ENCODE measurements at regions not wholly inside any gene's neighbourhood (a gene's known extent, or its start where the extent isn't known, plus 50 kb on each side); places are given as distances from the start of the nearest gene placed in this dataset.

DNA sequence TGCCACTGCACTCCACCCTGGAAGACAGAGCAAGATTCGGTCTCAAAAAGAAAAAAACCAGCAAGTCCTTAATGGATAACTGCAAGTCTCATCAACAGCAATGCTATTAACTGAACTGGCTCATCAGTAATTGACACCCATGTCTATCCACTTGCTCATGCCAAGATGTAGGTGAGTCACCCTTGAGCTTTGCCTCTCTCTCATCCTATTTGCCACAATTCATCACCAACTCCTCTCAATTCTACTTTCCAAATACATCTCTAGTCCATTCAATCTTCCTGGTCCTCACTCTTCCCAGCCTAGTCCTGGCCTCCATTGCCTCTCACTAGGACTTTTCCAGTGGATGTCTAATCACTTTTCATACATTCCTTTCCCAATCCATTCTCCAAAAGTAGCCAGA is 103.7 kb upstream of the PRMT6 start (continued):
- TF ChIP-seq, protein P1, sequence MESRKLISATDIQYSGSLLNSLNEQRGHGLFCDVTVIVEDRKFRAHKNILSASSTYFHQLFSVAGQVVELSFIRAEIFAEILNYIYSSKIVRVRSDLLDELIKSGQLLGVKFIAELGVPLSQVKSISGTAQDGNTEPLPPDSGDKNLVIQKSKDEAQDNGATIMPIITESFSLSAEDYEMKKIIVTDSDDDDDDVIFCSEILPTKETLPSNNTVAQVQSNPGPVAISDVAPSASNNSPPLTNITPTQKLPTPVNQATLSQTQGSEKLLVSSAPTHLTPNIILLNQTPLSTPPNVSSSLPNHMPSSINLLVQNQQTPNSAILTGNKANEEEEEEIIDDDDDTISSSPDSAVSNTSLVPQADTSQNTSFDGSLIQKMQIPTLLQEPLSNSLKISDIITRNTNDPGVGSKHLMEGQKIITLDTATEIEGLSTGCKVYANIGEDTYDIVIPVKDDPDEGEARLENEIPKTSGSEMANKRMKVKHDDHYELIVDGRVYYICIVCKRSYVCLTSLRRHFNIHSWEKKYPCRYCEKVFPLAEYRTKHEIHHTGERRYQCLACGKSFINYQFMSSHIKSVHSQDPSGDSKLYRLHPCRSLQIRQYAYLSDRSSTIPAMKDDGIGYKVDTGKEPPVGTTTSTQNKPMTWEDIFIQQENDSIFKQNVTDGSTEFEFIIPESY (IDR thresholded peaks at IDR 0.05): no peak
- TF ChIP-seq, protein P2, sequence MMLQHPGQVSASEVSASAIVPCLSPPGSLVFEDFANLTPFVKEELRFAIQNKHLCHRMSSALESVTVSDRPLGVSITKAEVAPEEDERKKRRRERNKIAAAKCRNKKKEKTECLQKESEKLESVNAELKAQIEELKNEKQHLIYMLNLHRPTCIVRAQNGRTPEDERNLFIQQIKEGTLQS (IDR thresholded peaks at IDR 0.05): no peak

DNA sequence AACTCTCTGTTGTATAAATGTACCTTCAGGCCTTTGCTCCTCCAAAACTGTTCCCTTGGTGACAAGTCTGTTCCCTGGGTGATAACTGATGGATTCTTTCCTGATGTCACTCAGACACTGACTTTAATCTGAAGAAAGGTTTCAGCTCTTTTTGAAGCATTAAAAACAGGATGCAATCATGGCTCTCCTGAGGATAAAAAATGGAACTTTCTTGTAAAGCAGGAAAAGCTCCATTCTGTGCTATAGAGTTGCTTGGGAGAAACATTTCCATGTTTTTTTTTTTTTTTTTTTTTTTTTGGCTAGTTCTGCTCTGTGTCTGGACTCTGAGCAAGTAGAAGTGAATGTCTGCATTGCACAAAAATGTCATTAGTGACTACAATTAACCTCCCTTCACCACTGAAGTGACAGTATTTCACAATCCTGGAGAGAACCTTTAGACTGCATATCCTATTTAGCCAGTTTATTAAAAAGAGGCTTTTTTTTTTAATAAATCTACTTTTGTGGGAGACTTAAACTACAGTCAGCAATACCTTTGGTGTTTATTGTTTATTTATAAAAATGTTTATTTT is 101.7 kb upstream of the PRMT6 start:
- DNase-seq (ENCODE audit: low spot score): no peak
- TF ChIP-seq HNF4A (conservative IDR thresholded peaks at IDR 0.05) (no peak), RXRA (IDR thresholded peaks at IDR 0.05) (no peak), EGR1 (IDR thresholded peaks at IDR 0.05; ENCODE audit: low read depth in 2 of 2) (no peak), SP1 (IDR thresholded peaks at IDR 0.05) (no peak), FOXA2 (IDR thresholded peaks at IDR 0.05) (no peak), YY1 (IDR thresholded peaks at IDR 0.05) (no peak), HNF4G (IDR thresholded peaks at IDR 0.05) (no peak), JUND (IDR thresholded peaks at IDR 0.05) (no peak), RAD21 (IDR thresholded peaks at IDR 0.05) (no peak), GABPA (IDR thresholded peaks at IDR 0.05 in 1 of 2, conservative IDR thresholded peaks at IDR 0.05 in 1 of 2) (no peak), TAF1 (conservative IDR thresholded peaks at IDR 0.05) (no peak)
- TF ChIP-seq, protein P3, sequence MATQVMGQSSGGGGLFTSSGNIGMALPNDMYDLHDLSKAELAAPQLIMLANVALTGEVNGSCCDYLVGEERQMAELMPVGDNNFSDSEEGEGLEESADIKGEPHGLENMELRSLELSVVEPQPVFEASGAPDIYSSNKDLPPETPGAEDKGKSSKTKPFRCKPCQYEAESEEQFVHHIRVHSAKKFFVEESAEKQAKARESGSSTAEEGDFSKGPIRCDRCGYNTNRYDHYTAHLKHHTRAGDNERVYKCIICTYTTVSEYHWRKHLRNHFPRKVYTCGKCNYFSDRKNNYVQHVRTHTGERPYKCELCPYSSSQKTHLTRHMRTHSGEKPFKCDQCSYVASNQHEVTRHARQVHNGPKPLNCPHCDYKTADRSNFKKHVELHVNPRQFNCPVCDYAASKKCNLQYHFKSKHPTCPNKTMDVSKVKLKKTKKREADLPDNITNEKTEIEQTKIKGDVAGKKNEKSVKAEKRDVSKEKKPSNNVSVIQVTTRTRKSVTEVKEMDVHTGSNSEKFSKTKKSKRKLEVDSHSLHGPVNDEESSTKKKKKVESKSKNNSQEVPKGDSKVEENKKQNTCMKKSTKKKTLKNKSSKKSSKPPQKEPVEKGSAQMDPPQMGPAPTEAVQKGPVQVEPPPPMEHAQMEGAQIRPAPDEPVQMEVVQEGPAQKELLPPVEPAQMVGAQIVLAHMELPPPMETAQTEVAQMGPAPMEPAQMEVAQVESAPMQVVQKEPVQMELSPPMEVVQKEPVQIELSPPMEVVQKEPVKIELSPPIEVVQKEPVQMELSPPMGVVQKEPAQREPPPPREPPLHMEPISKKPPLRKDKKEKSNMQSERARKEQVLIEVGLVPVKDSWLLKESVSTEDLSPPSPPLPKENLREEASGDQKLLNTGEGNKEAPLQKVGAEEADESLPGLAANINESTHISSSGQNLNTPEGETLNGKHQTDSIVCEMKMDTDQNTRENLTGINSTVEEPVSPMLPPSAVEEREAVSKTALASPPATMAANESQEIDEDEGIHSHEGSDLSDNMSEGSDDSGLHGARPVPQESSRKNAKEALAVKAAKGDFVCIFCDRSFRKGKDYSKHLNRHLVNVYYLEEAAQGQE (IDR thresholded peaks at IDR 0.05): no peak
- TF ChIP-seq, protein P1 (IDR thresholded peaks at IDR 0.05): no peak
- TF ChIP-seq, protein P4, sequence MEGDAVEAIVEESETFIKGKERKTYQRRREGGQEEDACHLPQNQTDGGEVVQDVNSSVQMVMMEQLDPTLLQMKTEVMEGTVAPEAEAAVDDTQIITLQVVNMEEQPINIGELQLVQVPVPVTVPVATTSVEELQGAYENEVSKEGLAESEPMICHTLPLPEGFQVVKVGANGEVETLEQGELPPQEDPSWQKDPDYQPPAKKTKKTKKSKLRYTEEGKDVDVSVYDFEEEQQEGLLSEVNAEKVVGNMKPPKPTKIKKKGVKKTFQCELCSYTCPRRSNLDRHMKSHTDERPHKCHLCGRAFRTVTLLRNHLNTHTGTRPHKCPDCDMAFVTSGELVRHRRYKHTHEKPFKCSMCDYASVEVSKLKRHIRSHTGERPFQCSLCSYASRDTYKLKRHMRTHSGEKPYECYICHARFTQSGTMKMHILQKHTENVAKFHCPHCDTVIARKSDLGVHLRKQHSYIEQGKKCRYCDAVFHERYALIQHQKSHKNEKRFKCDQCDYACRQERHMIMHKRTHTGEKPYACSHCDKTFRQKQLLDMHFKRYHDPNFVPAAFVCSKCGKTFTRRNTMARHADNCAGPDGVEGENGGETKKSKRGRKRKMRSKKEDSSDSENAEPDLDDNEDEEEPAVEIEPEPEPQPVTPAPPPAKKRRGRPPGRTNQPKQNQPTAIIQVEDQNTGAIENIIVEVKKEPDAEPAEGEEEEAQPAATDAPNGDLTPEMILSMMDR (IDR thresholded peaks at IDR 0.05; ENCODE audit: low read depth, low read length, missing input control): no peak
- TF ChIP-seq, protein P5, sequence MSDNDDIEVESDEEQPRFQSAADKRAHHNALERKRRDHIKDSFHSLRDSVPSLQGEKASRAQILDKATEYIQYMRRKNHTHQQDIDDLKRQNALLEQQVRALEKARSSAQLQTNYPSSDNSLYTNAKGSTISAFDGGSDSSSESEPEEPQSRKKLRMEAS (IDR thresholded peaks at IDR 0.05): no peak
- TF ChIP-seq, protein P2 (IDR thresholded peaks at IDR 0.05): no peak
- no peaks in the 10 kb centered on the region for H3K9me3 ChIP-seq (ENCODE audit: control insufficient read depth in 4 of 4, low read length in 3 of 4)
- H3K4me1 ChIP-seq (ENCODE audit: control insufficient read depth in 4 of 4, insufficient read depth in 4 of 4, low read length in 3 of 4): no peaks in the 10 kb centered on the region
- H3K36me3 ChIP-seq (ENCODE audit: control insufficient read depth in 4 of 4, insufficient read depth in 3 of 4, low read depth in 1 of 4, low read length in 3 of 4): no peaks in the 10 kb centered on the region
- H3K9ac ChIP-seq (ENCODE audit: low read depth in 1 of 2, low read length in 2 of 2): no peak overlapping the region
- no peak overlapping the region for H3K4me3 ChIP-seq (ENCODE audit: low read depth in 1 of 3, low read length in 3 of 3)
- peaks cover 0 to 4% (median 0%) of the 10 kb centered on the region in 4 donors for H3K27me3 ChIP-seq (ENCODE audit: control insufficient read depth in 4 of 4, insufficient read depth in 4 of 4, low read length in 3 of 4)
- no peak overlapping the region for H3K27ac ChIP-seq (ENCODE audit: low read depth in 1 of 2, low read length in 2 of 2)

All from liver (tissue), 7 donors.